Stimulated activated CD4-positive, alpha-beta T cell treated with anti-CD3 and anti-CD28 coated beads, Interleukin-4, amount 100 ng/mL, for 48 hours (primary cell): ENCODE measurements at regions not wholly inside any gene's neighbourhood (a gene's known extent, or its start where the extent isn't known, plus 50 kb on each side); places are given as distances from the start of the nearest gene placed in this dataset.
"Not testable (repeated sequence)": the region's sequence is repeated elsewhere in the genome, so short reads cannot be mapped to it uniquely, and the experiment has no call there.

Experiments used
- DNase-seq, 2 donors: peaks; one replicate each; pipeline ENCODE4 v3.0.0-alpha.2; 2020; ENCODE audit warnings: low read depth in 2 of 2

- DNase-seq = no peak
These were observed 244.4 kb upstream of the HSF2 start for GRCh38 chr6:122154912-122155575.

GRCh38 chr6:122161136-122161535 is 238.3 kb upstream of the HSF2 start:
- DNase-seq = no peak

GRCh38 chr6:122165014-122165413 is 234.4 kb upstream of the HSF2 start:
- DNase-seq = no peak

GRCh38 chr6:122170274-122170673 is 229.2 kb upstream of the HSF2 start:
- no peak for DNase-seq

GRCh38 chr6:122178988-122179387 is 220.5 kb upstream of the HSF2 start:
- DNase-seq = no peak

GRCh38 chr6:122180132-122180531 is 219.3 kb upstream of the HSF2 start:
- DNase-seq = no peak

- no peak for DNase-seq
These were observed 217.4 kb upstream of the HSF2 start for GRCh38 chr6:122182061-122182460.

GRCh38 chr6:122184401-122184827 is 215.0 kb upstream of the HSF2 start:
- no peak for DNase-seq

- not testable (repeated sequence) for DNase-seq
These were observed 214.0 kb upstream of the HSF2 start for GRCh38 chr6:122185458-122185857.

- DNase-seq = no peak
These were observed 212.3 kb upstream of the HSF2 start for GRCh38 chr6:122187186-122187585.

- DNase-seq = no peak
These were observed 200.5 kb upstream of the HSF2 start for GRCh38 chr6:122198922-122199321.

- no peak for DNase-seq
These were observed 199.0 kb upstream of the HSF2 start for GRCh38 chr6:122200440-122200839.

GRCh38 chr6:122202576-122203137 is 196.8 kb upstream of the HSF2 start:
- DNase-seq = no peak

GRCh38 chr6:122207061-122207460 is 192.4 kb upstream of the HSF2 start:
- no peak for DNase-seq

- no peak for DNase-seq
These were observed 191.7 kb upstream of the HSF2 start for GRCh38 chr6:122207794-122208193.

GRCh38 chr6:122214605-122215318 is 184.7 kb upstream of the HSF2 start:
- DNase-seq = no peak

- DNase-seq = no peak
These were observed 179.2 kb upstream of the HSF2 start for GRCh38 chr6:122220254-122220653.

- DNase-seq = no peak
These were observed 176.7 kb upstream of the HSF2 start for GRCh38 chr6:122222761-122223160.

- DNase-seq = no peak
These were observed 176.2 kb upstream of the HSF2 start for GRCh38 chr6:122223251-122223650.

GRCh38 chr6:122238861-122239260 is 160.6 kb upstream of the HSF2 start:
- no peak for DNase-seq

GRCh38 chr6:122246906-122247658 is 152.4 kb upstream of the HSF2 start:
- no peak for DNase-seq

GRCh38 chr6:122248001-122248669 is 151.3 kb upstream of the HSF2 start:
- no peak for DNase-seq
